SK-N-SH (cell line): ENCODE measurements at regions not wholly inside any gene's neighbourhood (a gene's known extent, or its start where the extent isn't known, plus 50 kb on each side); places are given as distances from the start of the nearest gene placed in this dataset.

Experiments used
- CTCF ChIA-PET: fragments of 300-600, 350-600 bp; formaldehyde crosslinking; extraction: SDS; loops from one replicate; lab custom pipeline; 2021; lab: Yijun Ruan, JAX
- POLR2A ChIA-PET: fragments of 350-600 bp; sonication (Branson Sonifier 250); formaldehyde crosslinking; extraction: SDS; loops from one replicate; lab custom pipeline; 2020; ENCODE audit warnings: antibody characterized with exemption, inconsistent platforms; lab: Yijun Ruan, JAX
- DNase-seq: peaks from one replicate; pipeline ENCODE4 v3.0.0; 2012
- H2AFZ ChIP-seq: fragments of 200-600 bp; sonication (generic); 2 replicates; pipeline ENCODE4 v1.8.1; 2016; ENCODE audit warnings: antibody characterized with exemption, mild to moderate bottlenecking, low read depth
- H3F3A ChIP-seq: fragments of 200-600 bp; sonication (generic); replicated peaks from 2 replicates; pipeline ENCODE3; 2016; ENCODE audit warnings: antibody characterized with exemption, mild to moderate bottlenecking; ENCODE audit not compliant: insufficient read depth
- H3K27ac ChIP-seq, 2 experiments: fragments of 200-500 bp in 1 of 2; fragments of 200-600 bp in 1 of 2; sonication (Bioruptor generic) in 1 of 2; sonication (generic), shearing (Covaris generic) in 1 of 2; 2 replicates each; pipeline versions ENCODE4 v1.5.1 to v1.6.1; 2014 to 2016; ENCODE audit warnings: low read depth in 2 of 2, inconsistent platforms in 1 of 2, low read length in 1 of 2, mild to moderate bottlenecking in 1 of 2, mixed read lengths in 1 of 2
- H3K27me3 ChIP-seq: fragments of 200-600 bp; sonication (generic), shearing (Covaris generic); 2 replicates; pipeline ENCODE4 v1.6.1; 2016; ENCODE audit warnings: mixed run types; ENCODE audit not compliant: insufficient read depth
- H3K36me3 ChIP-seq, 2 experiments: fragments of 200-500 bp in 1 of 2; fragments of 200-600 bp in 1 of 2; sonication (Bioruptor generic) in 1 of 2; sonication (generic) in 1 of 2; replicated peaks in 1 of 2; 2 replicates each; pipeline versions ENCODE3 to v1.5.1; 2014 to 2016; ENCODE audit warnings: low read length in 1 of 2, mild to moderate bottlenecking in 1 of 2; ENCODE audit not compliant: insufficient read depth in 2 of 2, control insufficient read depth in 1 of 2
- H3K4me1 ChIP-seq, 2 experiments: fragments of 200-500 bp in 1 of 2; fragments of 200-600 bp in 1 of 2; sonication (Bioruptor generic) in 1 of 2; sonication (generic), shearing (Covaris generic) in 1 of 2; 2 replicates each; pipeline versions ENCODE4 v1.5.1 to v1.6.1; 2014 to 2016; ENCODE audit warnings: low read depth in 1 of 2, low read length in 1 of 2, mixed run types in 1 of 2; ENCODE audit not compliant: insufficient read depth in 2 of 2, control insufficient read depth in 1 of 2
- H3K4me2 ChIP-seq: fragments of 200-600 bp; sonication (generic), shearing (Covaris generic); 2 replicates; pipeline ENCODE4 v1.6.1; 2017; ENCODE audit warnings: mixed run types
- H3K4me3 ChIP-seq, 2 experiments: fragments of 200-500 bp in 1 of 2; fragments of 200-600 bp in 1 of 2; sonication (Bioruptor generic) in 1 of 2; sonication (generic), shearing (Covaris generic) in 1 of 2; 2 replicates each; pipeline versions ENCODE4 v1.5.1 to v1.8.1; 2014 to 2016; ENCODE audit warnings: low read depth in 2 of 2, inconsistent platforms in 1 of 2, low read length in 1 of 2, mild to moderate bottlenecking in 1 of 2, mixed read lengths in 1 of 2, moderate library complexity in 1 of 2
- H3K79me2 ChIP-seq: fragments of 200-600 bp; sonication (generic); 2 replicates; pipeline ENCODE4 v1.8.1; 2017; ENCODE audit warnings: mild to moderate bottlenecking; ENCODE audit not compliant: insufficient read depth
- H3K9ac ChIP-seq: fragments of 200-600 bp; sonication (generic); 2 replicates; pipeline ENCODE4 v1.6.1; 2017; ENCODE audit warnings: mixed run types
- H3K9me2 ChIP-seq: fragments of 200-600 bp; sonication (generic); 2 replicates; pipeline ENCODE4 v1.6.1; 2017; ENCODE audit warnings: mixed run types
- H3K9me3 ChIP-seq: fragments of 200-600 bp; sonication (generic); 2 replicates; pipeline ENCODE4 v1.6.1; 2017; ENCODE audit warnings: mixed run types, mild to moderate bottlenecking, moderate library complexity
- H4K20me1 ChIP-seq: fragments of 200-600 bp; sonication (generic); 2 replicates; pipeline ENCODE4 v1.6.1; 2017; ENCODE audit warnings: mild to moderate bottlenecking, mixed run types; ENCODE audit not compliant: insufficient read depth
- CHD2 ChIP-seq: fragments of 150-350 bp; IDR thresholded peaks from 2 replicates; pipeline ENCODE4 v1.6.1; 2018; ENCODE audit warnings: low read length; ENCODE audit not compliant: partially characterized antibody
- ELF1 ChIP-seq: IDR thresholded peaks from 2 replicates; pipeline ENCODE4 v1.4.0; 2012
- FOSL2 ChIP-seq: IDR thresholded peaks from 2 replicates; pipeline ENCODE4 v1.4.0; 2012; ENCODE audit warnings: low read depth, mild to moderate bottlenecking, moderate library complexity, borderline replicate concordance
- GATA2 ChIP-seq: sonication (generic); formaldehyde crosslinking; IDR thresholded peaks from 2 replicates; pipeline ENCODE4 v1.5.0; 2020; ENCODE audit warnings: mild to moderate bottlenecking, missing genetic modification reagents
- MAX ChIP-seq: IDR thresholded peaks from 2 replicates; pipeline ENCODE4 v1.4.0; 2012; ENCODE audit warnings: low read depth
- MEF2A ChIP-seq: IDR thresholded peaks from 2 replicates; pipeline ENCODE4 v1.4.0; 2012; ENCODE audit warnings: low read depth, borderline replicate concordance
- NRF1 ChIP-seq: IDR thresholded peaks from 2 replicates; pipeline ENCODE4 v1.6.1; 2012; ENCODE audit warnings: low read depth, mild to moderate bottlenecking, low read length
- PBX3 ChIP-seq: IDR thresholded peaks from 2 replicates; pipeline ENCODE4; 2012
- POLR2AphosphoS5 ChIP-seq: IDR thresholded peaks from 2 replicates; pipeline ENCODE4 v1.6.1; 2012; ENCODE audit warnings: low read depth, low read length
- TEAD4 ChIP-seq: IDR thresholded peaks from 2 replicates; pipeline ENCODE4 v1.4.0; 2012; ENCODE audit warnings: mild to moderate bottlenecking, borderline replicate concordance; ENCODE audit not compliant: insufficient read depth
- WGBS: methylation state at CpG from one replicate; pipeline ENCODE4 v1.1.6; 2017; ENCODE audit warnings: low lambda C conversion rate; 5-methylcytosine and 5-hydroxymethylcytosine counted together

GRCh38 chr17:71914812-71915211, 206.0 kb upstream of the SOX9 start:
- no peaks in the 10 kb centered on the region for H3K79me2 ChIP-seq
- CTCF ChIA-PET, result interaction anchor here (0.7 to 2.2 kb wide), 4 partner anchors 10 to 442 kb away, joined by 3 to 6 read pairs (median 3); no protein-coding TSS in a partner anchor

GRCh38 chr17:71917715-71918114, 203.1 kb upstream of the SOX9 start:
- Histone ChIP-seq H4K20me1 (no peaks in the 10 kb centered on the region), H3F3A (no peaks in the 10 kb centered on the region), H3K9me3 (no peaks in the 10 kb centered on the region), H3K27ac (no peak overlapping the region), H3K27me3 (no peaks in the 10 kb centered on the region), H3K4me2 (no peak overlapping the region), H3K79me2 (no peaks in the 10 kb centered on the region), H3K4me3 (no peak overlapping the region), H3K9ac (no peak overlapping the region), H3K9me2 (no peaks in the 10 kb centered on the region), H2AFZ (no peak overlapping the region), H3K36me3 (no peaks in the 10 kb centered on the region), H3K4me1 (no peaks in the 10 kb centered on the region; a peak in 1 of 4 replicates)
- CTCF ChIA-PET, result interaction anchor here (0.7 kb wide), 1 partner anchor 514 kb away, joined by 4 read pairs; no protein-coding TSS in a partner anchor
- DNase-seq, result no peak
- no peak for TF ChIP-seq MAX
- no peak for TF ChIP-seq CHD2
- TF ChIP-seq POLR2AphosphoS5, result no peak
- WGBS, result 35% methylated on average over 2 of the region's 2 CpGs
- POLR2A ChIA-PET, result no interaction called here

More at GRCh38 chr17:71914812-71915211, 206.0 kb upstream of the SOX9 start:
- H4K20me1 ChIP-seq, result no peaks in the 10 kb centered on the region
- H3K36me3 ChIP-seq, result no peaks in the 10 kb centered on the region
- no peak overlapping the region for H3K4me3 ChIP-seq
- H3K27ac ChIP-seq, result no peak overlapping the region
- H3K4me2 ChIP-seq, result no peak overlapping the region
- no peaks in the 10 kb centered on the region for H3K9me3 ChIP-seq
- no peak for TF ChIP-seq NRF1
- no peak for TF ChIP-seq CHD2
- TF ChIP-seq ELF1, result no peak
- TF ChIP-seq MEF2A, result no peak
- TF ChIP-seq TEAD4, result no peak
- TF ChIP-seq GATA2 (CRISPR knock-in tag), result no peak
- no peak for TF ChIP-seq PBX3
- no peak for TF ChIP-seq FOSL2
- TF ChIP-seq, all 33 proteins: peak for 0
- H3F3A ChIP-seq, result no peaks in the 10 kb centered on the region
- POLR2A ChIA-PET, result no interaction called here
- no peaks in the 10 kb centered on the region for H3K27me3 ChIP-seq
- H3K9ac ChIP-seq, result no peak overlapping the region
- no peak overlapping the region for H2AFZ ChIP-seq
- WGBS, result 52% methylated on average over 2 of the region's 2 CpGs
- DNase-seq, result no peak
- H3K9me2 ChIP-seq, result no peaks in the 10 kb centered on the region
- no peaks in the 10 kb centered on the region; a peak in 1 of 4 replicates for H3K4me1 ChIP-seq

- Histone ChIP-seq H3K4me2 (no peak overlapping the region), H4K20me1 (no peaks in the 10 kb centered on the region), H3K79me2 (no peaks in the 10 kb centered on the region), H3K4me1 (no peaks in the 10 kb centered on the region; a peak in 1 of 4 replicates), H3K27me3 (no peaks in the 10 kb centered on the region), H3K36me3 (no peaks in the 10 kb centered on the region), H3F3A (no peaks in the 10 kb centered on the region), H3K9me2 (no peaks in the 10 kb centered on the region), H3K4me3 (no peak overlapping the region), H3K9me3 (no peaks in the 10 kb centered on the region), H2AFZ (no peak overlapping the region), H3K9ac (no peak overlapping the region), H3K27ac (no peak overlapping the region)
- TF ChIP-seq POLR2AphosphoS5, result no peak
- ChIA-PET CTCF (interaction anchor here (0.7 kb wide), 1 partner anchor 26 kb away, joined by 3 read pairs; no protein-coding TSS in a partner anchor), POLR2A (no interaction called here)
- no peak for DNase-seq
- WGBS, result 68% methylated on average over 2 of the region's 2 CpGs
Observed at GRCh38 chr17:71919186-71919585, 201.6 kb upstream of the SOX9 start.
